Heart left ventricle (tissue), 16 donors: ENCODE measurements at regions not wholly inside any gene's neighbourhood (a gene's known extent, or its start where the extent isn't known, plus 50 kb on each side); places are given as distances from the start of the nearest gene placed in this dataset.

Source experiments
- ATAC-seq, 4 donors: fragments of 200-7000 bp; cut with Tn5 transposase; one replicate each; pipeline ENCODE4 v1.9.1; 2020 to 2022; ENCODE audit warnings: moderate library complexity in 4 of 4, mild to moderate bottlenecking in 3 of 4, moderate number of reproducible peaks in 1 of 4
- DNase-seq, 5 donors: peaks; one replicate each; pipeline ENCODE4 v3.0.0-alpha.2; 2020
- H3K27ac ChIP-seq, 12 donors: fragments of 200-600 bp; sonication (generic) in 4 of 12; one replicate each; pipeline versions ENCODE4 v1.5.0 to v1.8.0; 2016 to 2022; ENCODE audit warnings: mild to moderate bottlenecking in 2 of 12
- H3K27me3 ChIP-seq, 9 donors: fragments of 200-600 bp; sonication (generic) in 2 of 9; one replicate each; pipeline versions ENCODE4 v1.5.1 to v1.8.0; 2016 to 2022; ENCODE audit warnings: mild to moderate bottlenecking in 3 of 9
- H3K36me3 ChIP-seq, 9 donors: fragments of 200-600 bp; sonication (generic) in 2 of 9; one replicate each; pipeline versions ENCODE4 v1.5.0 to v1.8.0; 2018 to 2022; ENCODE audit warnings: mild to moderate bottlenecking in 2 of 9
- H3K4me1 ChIP-seq, 12 donors: fragments of 200-600 bp; sonication (generic) in 4 of 12; one replicate each; pipeline versions ENCODE4 v1.5.0 to v1.8.0; 2016 to 2022; ENCODE audit warnings: mild to moderate bottlenecking in 3 of 12
- H3K4me3 ChIP-seq, 12 donors: fragments of 200-600 bp; sonication (generic) in 4 of 12; one replicate each; pipeline versions ENCODE4 v1.5.0 to v1.8.0; 2017 to 2022; ENCODE audit warnings: mild to moderate bottlenecking in 9 of 12, moderate library complexity in 4 of 12
- H3K9me3 ChIP-seq, 12 donors: fragments of 200-600 bp; sonication (generic) in 4 of 12; one replicate each; pipeline versions ENCODE4 v1.5.0 to v1.8.0; 2016 to 2022; ENCODE audit warnings: mild to moderate bottlenecking in 1 of 12
- CTCF ChIP-seq, 12 donors: fragments of 200-600 bp; sonication (generic) in 4 of 12; IDR thresholded peaks; one replicate each; pipeline versions ENCODE4 v1.5.0 to v1.8.0; 2018 to 2022; ENCODE audit warnings: antibody characterized with exemption in 12 of 12, mild to moderate bottlenecking in 5 of 12
- POLR2A ChIP-seq, 2 donors: fragments of 450-650 bp; IDR thresholded peaks; one replicate each; pipeline ENCODE4 v1.6.1; 2017; ENCODE audit warnings: antibody characterized with exemption in 2 of 2, mild to moderate bottlenecking in 2 of 2, moderate library complexity in 2 of 2
- WGBS, 4 donors: extraction: QIAGEN DNeasy Blood & Tissue Kit in 2 of 4; methylation state at CpG; one replicate each; pipeline versions ENCODE4 v1.1.5 to v1.1.7; 2013 to 2018; 5-methylcytosine and 5-hydroxymethylcytosine counted together
- intact Hi-C, 10 donors: fragments of 100-400 bp; cut with DNase I; formaldehyde crosslinking; loops; one replicate each; pipeline versions ENCODE4 v1.11.1 to v1.14.2; 2022
- donor health status: ischemic (EF 13 %, LVEDD 7.1; RV severe dilation, severe dysfunction).
- donor health status: healthy with polysubstance abuse.
- donor health status: DM: no; HTN: yes; CAD: no.
- donor health status: DM: no; HTN: no; CAD: no.
- donor health status: ischemic (EF 25% LVEDD 6.9; RV normal size, moderate dysfunction).
- donor health status: ischemic (EF 25% LVEDD 5.7; RV mildly dilated, moderate dysfunction).
- donor health status: healthy.
- donor health status: DM: yes; HTN: yes; CAD: no.
- donor health status: ischemic (EF 35%, LVEDD 5.7; RV mildly dilated, moderate dysfunction).
- donor health status: nonischemic (EF 11% LVEDD 7.7; RV severe dilation, severe dysfunction).
- donor health status: DM: yes; HTN: yes; CAD: no.
- donor health status: PGD.
- donor health status: ischemic (EF 29% LVEDD 5.4; RV normal size, mild dysfunction).
- donor health status: nonischemic (EF 23%, LVEDD 6.1; RV moderate dilation, normal function).

GRCh38 chr12:114958538-114958937, 274.6 kb upstream of the TBX3 start:
- peaks cover 0 to 8% (median 4%) of the 10 kb centered on the region in 12 donors for H3K4me1 ChIP-seq
- no peak for DNase-seq
- ATAC-seq, result no peak
- H3K27me3 ChIP-seq, result no peaks in the 10 kb centered on the region
- TF ChIP-seq POLR2A (IDR thresholded peaks at IDR 0.05), result no peak
- no peak for TF ChIP-seq CTCF (IDR thresholded peaks at IDR 0.05)
- H3K4me3 ChIP-seq, result no peak overlapping the region
- H3K36me3 ChIP-seq, result no peaks in the 10 kb centered on the region
- 68 to 96% (median 82%) methylated on average over 4 of the region's 4 CpGs for WGBS, 4 donors
- peaks cover 0 to 3% (median 0%) of the 10 kb centered on the region in 12 donors for H3K9me3 ChIP-seq
- intact Hi-C loops, result loop anchor here in 2 of 10 donors (10.0 kb wide), 1 partner anchor 274 kb away; the partner anchor contains the start of gene TBX3 (in 2 of the 2)
- H3K27ac ChIP-seq, result no peak overlapping the region

GRCh38 chr12:114957225-114957624, 273.2 kb upstream of the TBX3 start:
- intact Hi-C loops, result loop anchor here in 2 of 10 donors (10.0 kb wide), 1 partner anchor 272 kb away; the partner anchor contains the start of gene TBX3 (in 2 of the 2)
- Histone ChIP-seq H3K36me3 (no peaks in the 10 kb centered on the region), H3K27me3 (no peaks in the 10 kb centered on the region), H3K27ac (no peak overlapping the region), H3K4me3 (no peak overlapping the region), H3K9me3 (no peaks in the 10 kb centered on the region), H3K4me1 (peaks cover 0 to 14% (median 9%) of the 10 kb centered on the region in 12 donors)
- 86 to 89% (median 88%) methylated on average over 5 of the region's 5 CpGs for WGBS, 4 donors
- DNase-seq (no peak), ATAC-seq (no peak)
- no peak for TF ChIP-seq CTCF (IDR thresholded peaks at IDR 0.05)
- no peak for TF ChIP-seq POLR2A (IDR thresholded peaks at IDR 0.05)

GRCh38 chr12:114955414-114956014, 271.5 kb upstream of the TBX3 start:
- TF ChIP-seq CTCF (IDR thresholded peaks at IDR 0.05) (no peak), POLR2A (IDR thresholded peaks at IDR 0.05) (no peak)
- no peaks in the 10 kb centered on the region for H3K27me3 ChIP-seq
- no peaks in the 10 kb centered on the region for H3K9me3 ChIP-seq
- H3K27ac ChIP-seq, result no peak overlapping the region
- no peak overlapping the region for H3K4me3 ChIP-seq
- no peaks in the 10 kb centered on the region for H3K36me3 ChIP-seq
- H3K4me1 ChIP-seq, result peaks cover 0 to 14% (median 9%) of the 10 kb centered on the region in 12 donors
- WGBS, 4 donors, result 87 to 94% (median 90%) methylated on average over 2 of the region's 2 CpGs
- no peak for ATAC-seq
- DNase-seq, result no peak
- intact Hi-C loops, result loop anchor here in 2 of 10 donors (10.0 kb wide), 1 partner anchor 271 kb away; the partner anchor contains the start of gene TBX3 (in 2 of the 2)

GRCh38 chr12:114954511-114955055, 270.6 kb upstream of the TBX3 start:
- Histone ChIP-seq H3K36me3 (no peaks in the 10 kb centered on the region), H3K4me3 (no peak overlapping the region), H3K27me3 (no peaks in the 10 kb centered on the region), H3K9me3 (no peaks in the 10 kb centered on the region), H3K27ac (peak overlapping the region in 1 of 12 donors; percentile 35), H3K4me1 (peaks cover 0 to 14% (median 9%) of the 10 kb centered on the region in 12 donors)
- DNase-seq (no peak), ATAC-seq (no peak)
- TF ChIP-seq POLR2A (IDR thresholded peaks at IDR 0.05), result no peak
- no peak for TF ChIP-seq CTCF (IDR thresholded peaks at IDR 0.05)
- 84 to 89% (median 87%) methylated on average over 6 of the region's 6 CpGs for WGBS, 4 donors
- intact Hi-C loops, result loop anchor here in 2 of 10 donors (10.0 kb wide), 1 partner anchor 270 kb away; the partner anchor contains the start of gene TBX3 (in 2 of the 2)
